NCI-H345 (cell line): ENCODE measurements at regions not wholly inside any gene's neighbourhood (a gene's known extent, or its start where the extent isn't known, plus 50 kb on each side); places are given as distances from the start of the nearest gene placed in this dataset.
"Not testable (repeated sequence)": the region's sequence is repeated elsewhere in the genome, so short reads cannot be mapped to it uniquely, and the experiment has no call there.

ENCODE experiments used
- DNase-seq: peaks from one replicate; lab custom pipeline; 2025; lab: John Stamatoyannopoulos, UW

DNA sequence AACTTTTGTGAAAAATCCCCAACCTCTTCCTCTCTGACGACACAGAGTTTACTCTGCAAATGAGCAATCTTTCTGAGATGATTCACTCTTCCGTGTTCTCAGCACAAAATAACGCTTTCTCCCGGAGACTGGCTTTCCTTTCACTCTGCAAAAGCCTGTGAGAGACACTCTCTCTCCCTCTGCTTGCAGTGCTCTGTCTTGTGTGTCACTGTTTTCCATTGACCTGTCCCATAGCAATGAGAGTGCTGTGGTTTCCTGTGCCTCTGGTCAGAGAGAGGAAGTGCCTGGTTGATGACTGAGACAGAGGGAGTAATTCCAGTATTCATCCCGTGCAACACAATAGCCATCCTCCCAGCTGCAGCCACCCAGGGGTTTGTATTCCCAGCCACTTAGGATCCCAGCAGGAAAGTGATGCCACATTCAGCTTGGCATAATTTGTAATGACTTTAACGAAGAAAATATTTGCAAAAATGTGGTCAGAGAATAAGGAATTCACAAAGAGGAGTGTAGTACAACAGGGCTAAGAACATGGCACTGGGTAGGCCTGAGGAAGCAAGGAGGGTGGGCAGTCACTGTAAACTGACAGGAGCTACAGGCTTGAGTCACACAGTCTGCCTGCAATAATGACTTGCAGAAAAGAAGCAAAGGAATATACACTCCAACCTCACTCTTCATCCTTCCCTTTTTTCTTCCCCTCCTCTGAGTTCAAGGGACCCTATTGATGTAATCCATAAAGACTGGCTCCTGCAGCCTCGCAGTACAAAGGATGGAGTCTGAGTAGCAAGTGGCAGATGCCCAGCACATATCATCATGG is 463.5 kb upstream of the RGMB start:
- DNase-seq, result peak; percentile 56

GRCh38 chr5:98314292-98314691 is 459.2 kb upstream of the RGMB start:
- no peak for DNase-seq

GRCh38 chr5:98318386-98318785 is 455.1 kb upstream of the RGMB start:
- DNase-seq, result no peak

- no peak for DNase-seq
These were observed 454.0 kb upstream of the RGMB start for GRCh38 chr5:98319299-98320011.

DNA sequence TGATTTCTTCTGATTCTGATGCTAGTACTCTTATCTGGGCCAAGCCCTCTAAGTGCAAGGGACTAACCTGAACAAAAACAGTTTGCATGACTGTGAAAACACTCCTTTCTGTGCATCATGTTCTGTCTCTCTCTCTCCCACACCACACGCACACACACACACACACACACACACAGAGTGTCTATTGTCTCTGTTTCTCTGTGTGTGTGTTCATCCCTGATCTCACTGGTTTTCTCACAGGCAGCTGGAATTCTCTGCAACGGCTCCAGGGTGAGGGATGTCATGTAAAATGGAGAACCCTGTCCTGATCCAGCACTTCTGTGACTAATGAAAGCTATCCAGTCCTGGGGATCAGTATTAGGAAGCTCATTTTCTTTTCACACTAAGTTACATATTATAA is 453.1 kb upstream of the RGMB start:
- no peak for DNase-seq

GRCh38 chr5:98321361-98321760 is 452.1 kb upstream of the RGMB start:
- no peak for DNase-seq

DNA sequence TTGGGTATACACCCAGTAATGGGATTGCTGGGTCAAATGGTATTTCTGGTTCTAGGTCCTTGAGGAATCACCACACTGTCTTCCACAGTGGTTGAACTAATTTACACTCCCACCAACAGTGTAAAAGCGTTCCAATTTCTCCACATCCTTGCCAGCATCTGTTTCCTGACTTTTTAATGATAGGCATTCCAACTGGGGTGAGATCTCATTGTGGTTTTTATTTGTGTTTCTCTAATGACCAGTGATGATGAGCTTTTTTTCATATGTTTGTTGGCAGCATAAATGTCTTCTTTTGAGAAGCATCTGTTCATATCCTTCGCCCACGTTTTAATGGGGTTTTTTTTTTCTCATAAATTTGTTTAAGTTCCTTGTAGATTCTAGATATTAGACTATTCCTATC is 448.3 kb upstream of the RGMB start:
- not testable (repeated sequence) for DNase-seq

DNA sequence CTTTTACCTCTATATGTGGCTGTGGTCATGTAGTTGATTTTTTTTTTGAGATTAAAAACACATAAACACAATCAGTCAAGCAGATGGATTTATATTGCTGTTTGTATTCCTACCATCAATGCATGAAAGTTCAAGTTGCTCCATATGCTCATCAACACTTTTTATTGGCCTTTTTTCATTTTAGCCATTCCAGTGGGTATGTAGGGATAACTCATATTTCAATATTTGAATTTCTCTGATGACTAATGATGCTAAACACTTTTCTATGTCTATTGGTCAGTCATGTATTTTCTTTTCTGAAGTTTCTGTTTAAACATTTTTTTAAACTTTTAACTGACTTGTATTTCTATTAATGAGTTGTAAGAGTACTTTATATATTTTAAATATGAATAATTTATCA is 445.4 kb upstream of the RGMB start:
- no peak for DNase-seq

DNA sequence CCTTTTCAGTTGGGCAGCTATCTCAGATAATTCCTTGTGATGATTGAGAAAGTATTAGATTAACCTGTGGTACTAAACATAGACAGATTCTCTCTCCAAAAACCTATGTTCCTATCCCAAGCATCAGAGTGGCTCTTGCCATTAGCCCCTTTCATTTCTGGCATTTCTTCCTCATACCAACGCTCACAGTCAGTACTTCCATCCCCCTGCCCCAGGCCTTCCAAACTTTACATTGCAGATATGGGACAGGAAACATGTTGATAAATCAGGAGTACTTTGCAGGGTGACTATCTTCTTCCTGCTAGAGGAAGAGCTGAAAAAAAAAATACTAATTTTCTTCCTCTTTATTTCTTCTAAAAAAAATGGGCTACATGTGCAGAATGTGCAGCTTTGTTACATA is 442.6 kb upstream of the RGMB start:
- DNase-seq, result no peak

GRCh38 chr5:98333921-98334320 is 439.5 kb upstream of the RGMB start:
- DNase-seq, result no peak

- no peak for DNase-seq
These were observed 438.5 kb upstream of the RGMB start for GRCh38 chr5:98334946-98335345.

DNA sequence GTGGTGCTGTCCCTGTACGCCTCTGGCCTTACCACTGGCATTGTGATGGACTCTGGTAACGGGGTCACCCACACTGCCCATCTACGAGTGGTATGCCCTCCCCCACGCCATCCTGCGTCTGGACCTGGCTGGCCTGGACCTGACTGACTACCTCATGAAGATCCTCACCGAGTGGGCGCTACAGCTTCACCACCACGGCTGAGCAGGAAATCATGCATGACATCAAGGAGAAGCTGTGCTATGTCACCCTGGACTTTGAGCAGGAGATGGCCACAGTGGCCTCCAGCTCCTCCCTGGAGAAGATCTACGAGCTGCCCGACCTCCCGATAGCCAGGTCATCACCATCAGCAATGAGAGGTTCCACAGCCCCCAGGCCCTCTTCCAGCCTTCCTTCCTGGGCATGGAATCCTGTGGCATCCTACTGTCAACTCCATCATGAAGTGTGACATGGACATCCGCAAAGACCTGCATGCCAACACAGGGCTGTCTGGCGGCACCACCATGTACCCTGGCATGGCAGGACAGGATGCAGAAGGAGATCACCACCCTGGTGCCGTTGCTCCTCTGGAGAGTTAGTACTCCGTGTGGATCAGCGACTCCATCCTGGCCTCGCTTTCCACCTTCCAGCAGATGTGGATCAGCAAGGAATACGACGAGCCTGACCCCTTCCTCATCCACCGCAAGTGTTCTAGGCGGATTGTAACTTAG is 434.2 kb upstream of the RGMB start:
- no peak for DNase-seq

- DNase-seq, result no peak
These were observed 432.1 kb upstream of the RGMB start for GRCh38 chr5:98341038-98342032.

DNA sequence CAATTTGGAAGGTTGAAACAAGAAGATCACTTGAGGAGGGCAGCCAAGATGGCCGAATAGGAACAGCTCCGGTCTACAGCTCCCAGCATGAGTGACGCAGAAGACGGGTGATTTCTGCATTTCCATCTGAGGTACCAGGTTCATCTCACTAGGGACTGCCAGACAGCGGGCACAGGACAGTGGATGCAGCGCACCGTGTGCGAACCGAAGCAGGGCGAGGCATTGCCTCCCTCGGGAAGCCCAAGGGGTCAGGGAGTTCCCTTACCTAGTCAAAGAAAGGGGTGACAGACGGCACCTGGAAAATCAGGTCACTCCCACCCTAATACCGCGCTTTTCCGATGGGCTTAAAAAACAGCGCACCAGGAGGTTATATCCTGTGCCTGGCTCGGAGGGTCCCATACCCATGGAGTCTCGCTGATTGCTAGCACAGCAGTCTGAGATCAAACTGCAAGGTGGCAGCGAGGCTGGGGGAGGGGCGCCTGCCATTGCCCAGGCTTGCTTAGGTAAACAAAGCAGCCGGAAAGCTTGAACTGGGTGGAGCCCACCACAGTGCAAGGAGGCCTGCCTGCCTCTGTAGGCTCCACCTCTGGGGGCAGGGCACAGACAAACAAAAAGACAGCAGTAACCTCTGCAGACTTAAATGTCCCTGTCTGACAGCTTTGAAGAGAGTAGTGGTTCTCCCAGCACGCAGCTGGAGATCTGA is 430.4 kb upstream of the RGMB start:
- not testable (repeated sequence) for DNase-seq

DNA sequence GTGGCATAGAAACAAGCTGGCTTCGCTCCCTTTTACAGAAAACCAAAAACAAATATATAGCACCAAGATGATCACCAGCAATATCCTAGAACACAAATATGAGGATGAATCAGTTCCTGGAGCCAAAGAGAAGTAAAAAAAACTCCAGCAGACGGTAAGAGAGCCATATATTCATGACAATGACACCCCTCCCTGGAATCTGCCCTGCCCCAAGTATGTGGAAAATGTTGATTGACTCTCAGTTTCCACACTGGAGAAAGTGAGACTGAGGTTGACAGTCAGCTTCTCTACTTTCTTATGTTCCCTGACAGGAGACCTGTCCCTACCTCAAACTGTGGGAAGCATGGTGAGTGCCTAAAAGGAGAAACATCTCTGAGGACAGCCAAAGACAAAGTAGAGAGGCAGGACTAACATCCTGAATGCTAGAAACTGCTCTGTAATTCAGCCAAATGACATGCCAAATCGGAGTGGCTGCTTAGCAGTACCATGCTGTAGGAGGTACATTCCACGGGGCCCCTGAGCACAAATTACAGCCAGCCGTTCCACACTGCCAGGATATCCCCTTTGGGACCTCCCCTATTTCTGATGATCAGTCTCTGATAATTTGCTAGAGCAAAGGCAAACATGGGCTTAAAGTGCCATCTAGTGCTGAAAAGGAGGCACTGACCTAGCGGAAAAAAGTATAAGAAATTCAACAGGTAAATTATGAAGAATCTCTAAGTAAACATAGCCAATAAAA is 424.0 kb upstream of the RGMB start:
- no peak for DNase-seq

- no peak for DNase-seq
These were observed 423.5 kb upstream of the RGMB start for GRCh38 chr5:98349990-98350365.

- no peak for DNase-seq
These were observed 418.5 kb upstream of the RGMB start for GRCh38 chr5:98354922-98355321.

DNA sequence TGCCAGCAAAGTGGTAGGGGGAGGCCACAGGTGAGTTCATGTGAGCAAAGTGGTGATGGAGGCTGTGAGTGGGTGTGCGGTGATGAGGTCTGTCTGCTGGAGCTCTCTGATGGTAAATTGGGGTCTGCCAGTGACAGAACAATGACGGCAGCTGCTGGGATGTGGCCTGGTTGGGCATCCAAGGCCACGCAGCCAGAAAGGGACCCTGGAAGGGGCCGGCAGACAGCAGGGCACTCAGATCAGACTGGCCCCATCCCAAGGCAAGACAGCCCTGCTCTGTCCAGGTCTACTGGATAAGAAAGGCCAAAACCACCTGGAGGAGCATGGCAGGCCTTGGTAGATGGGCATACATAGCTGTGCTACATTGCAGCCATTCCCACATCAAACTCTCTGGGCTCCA is 412.9 kb upstream of the RGMB start:
- DNase-seq, result no peak

- peak; percentile 11 for DNase-seq
These were observed 410.3 kb upstream of the RGMB start for GRCh38 chr5:98363157-98363556.

DNA sequence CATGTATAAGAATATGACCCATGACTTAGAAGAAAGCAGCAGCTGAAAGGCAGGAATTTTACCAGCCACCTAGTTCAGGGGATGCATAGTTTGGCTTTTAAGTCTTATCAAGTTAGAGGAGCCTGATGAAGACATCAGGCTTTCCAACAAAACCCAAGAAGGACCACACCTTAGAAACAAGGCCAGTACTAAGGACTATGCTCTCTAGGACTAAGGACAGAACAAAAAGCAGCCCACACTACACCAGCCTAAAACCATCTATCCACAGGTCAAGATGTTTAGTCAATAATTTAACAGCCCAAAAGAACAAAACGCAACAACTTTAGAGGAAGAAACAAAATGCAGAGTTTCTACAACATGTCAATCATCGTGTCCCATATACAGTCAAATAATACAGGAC is 408.9 kb upstream of the RGMB start:
- no peak for DNase-seq
